ENCODE measurements at regions not wholly inside any gene's neighbourhood (a gene's known extent, or its start where the extent isn't known, plus 50 kb on each side); places are given as distances from the start of the nearest gene placed in this dataset.

DNA sequence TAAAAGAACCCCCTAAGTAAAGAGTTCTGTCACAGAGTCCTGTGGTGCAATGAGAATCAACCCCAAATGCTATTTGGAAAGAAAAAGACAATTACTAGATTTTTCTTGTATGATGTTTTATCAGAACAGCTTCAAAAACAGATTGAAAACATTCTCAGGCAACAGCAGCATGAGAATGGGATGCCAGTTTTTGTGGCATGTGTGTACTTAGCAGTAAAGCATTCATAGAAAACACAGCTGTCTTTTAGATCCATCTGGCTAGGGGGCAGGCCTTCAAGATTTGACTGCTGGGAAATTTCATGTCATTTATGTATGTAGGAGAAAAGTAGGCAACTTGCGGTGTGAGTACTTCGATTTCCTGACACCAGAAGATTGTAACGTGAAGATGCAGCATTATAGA is 170.5 kb upstream of the HTR2A start:
- TF ChIP-seq ZBTB1 (tag by site-specific recombination; IDR thresholded peaks at IDR 0.05) = no peak
- TF ChIP-seq, protein P1, sequence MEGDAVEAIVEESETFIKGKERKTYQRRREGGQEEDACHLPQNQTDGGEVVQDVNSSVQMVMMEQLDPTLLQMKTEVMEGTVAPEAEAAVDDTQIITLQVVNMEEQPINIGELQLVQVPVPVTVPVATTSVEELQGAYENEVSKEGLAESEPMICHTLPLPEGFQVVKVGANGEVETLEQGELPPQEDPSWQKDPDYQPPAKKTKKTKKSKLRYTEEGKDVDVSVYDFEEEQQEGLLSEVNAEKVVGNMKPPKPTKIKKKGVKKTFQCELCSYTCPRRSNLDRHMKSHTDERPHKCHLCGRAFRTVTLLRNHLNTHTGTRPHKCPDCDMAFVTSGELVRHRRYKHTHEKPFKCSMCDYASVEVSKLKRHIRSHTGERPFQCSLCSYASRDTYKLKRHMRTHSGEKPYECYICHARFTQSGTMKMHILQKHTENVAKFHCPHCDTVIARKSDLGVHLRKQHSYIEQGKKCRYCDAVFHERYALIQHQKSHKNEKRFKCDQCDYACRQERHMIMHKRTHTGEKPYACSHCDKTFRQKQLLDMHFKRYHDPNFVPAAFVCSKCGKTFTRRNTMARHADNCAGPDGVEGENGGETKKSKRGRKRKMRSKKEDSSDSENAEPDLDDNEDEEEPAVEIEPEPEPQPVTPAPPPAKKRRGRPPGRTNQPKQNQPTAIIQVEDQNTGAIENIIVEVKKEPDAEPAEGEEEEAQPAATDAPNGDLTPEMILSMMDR (tag by site-specific recombination; IDR thresholded peaks at IDR 0.05) = no peak
- TF ChIP-seq, protein P2, sequence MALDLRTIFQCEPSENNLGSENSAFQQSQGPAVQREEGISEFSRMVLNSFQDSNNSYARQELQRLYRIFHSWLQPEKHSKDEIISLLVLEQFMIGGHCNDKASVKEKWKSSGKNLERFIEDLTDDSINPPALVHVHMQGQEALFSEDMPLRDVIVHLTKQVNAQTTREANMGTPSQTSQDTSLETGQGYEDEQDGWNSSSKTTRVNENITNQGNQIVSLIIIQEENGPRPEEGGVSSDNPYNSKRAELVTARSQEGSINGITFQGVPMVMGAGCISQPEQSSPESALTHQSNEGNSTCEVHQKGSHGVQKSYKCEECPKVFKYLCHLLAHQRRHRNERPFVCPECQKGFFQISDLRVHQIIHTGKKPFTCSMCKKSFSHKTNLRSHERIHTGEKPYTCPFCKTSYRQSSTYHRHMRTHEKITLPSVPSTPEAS (tag by site-specific recombination; IDR thresholded peaks at IDR 0.05) = no peak
- TF ChIP-seq YY1 (tag by site-specific recombination; IDR thresholded peaks at IDR 0.05) = no peak
- TF ChIP-seq, protein P3, sequence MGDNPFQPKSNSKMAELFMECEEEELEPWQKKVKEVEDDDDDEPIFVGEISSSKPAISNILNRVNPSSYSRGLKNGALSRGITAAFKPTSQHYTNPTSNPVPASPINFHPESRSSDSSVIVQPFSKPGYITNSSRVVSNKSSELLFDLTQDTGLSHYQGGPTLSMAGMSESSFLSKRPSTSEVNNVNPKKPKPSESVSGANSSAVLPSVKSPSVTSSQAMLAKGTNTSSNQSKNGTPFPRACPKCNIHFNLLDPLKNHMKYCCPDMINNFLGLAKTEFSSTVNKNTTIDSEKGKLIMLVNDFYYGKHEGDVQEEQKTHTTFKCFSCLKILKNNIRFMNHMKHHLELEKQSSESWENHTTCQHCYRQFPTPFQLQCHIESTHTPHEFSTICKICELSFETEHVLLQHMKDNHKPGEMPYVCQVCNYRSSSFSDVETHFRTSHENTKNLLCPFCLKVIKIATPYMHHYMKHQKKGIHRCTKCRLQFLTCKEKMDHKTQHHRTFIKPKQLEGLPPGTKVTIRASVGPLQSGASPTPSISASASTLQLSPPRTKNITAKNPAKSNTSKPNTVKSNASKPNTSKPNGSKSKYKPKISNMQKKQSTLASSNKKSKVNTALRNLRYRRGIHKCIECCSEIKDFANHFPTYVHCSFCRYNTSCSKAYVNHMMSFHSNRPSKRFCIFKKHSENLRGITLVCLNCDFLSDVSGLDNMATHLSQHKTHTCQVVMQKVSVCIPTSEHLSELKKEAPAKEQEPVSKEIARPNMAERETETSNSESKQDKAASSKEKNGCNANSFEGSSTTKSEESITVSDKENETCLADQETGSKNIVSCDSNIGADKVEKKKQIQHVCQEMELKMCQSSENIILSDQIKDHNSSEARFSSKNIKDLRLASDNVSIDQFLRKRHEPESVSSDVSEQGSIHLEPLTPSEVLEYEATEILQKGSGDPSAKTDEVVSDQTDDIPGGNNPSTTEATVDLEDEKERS (tag by site-specific recombination; IDR thresholded peaks at IDR 0.05) = no peak
- no peak for TF ChIP-seq ZNF558 (tag by site-specific recombination; IDR thresholded peaks at IDR 0.05)
